HEK293 (cell line): ENCODE measurements at regions not wholly inside any gene's neighbourhood (a gene's known extent, or its start where the extent isn't known, plus 50 kb on each side); places are given as distances from the start of the nearest gene placed in this dataset.

Experiments
- IKZF3 ChIP-seq: fragments of 450-650 bp; IDR thresholded peaks from 2 replicates; pipeline ENCODE4 v1.5.0; 2018; ENCODE audit warnings: missing biosample characterization, mild to moderate bottlenecking, missing genetic modification characterization, moderate library complexity
- INSM2 ChIP-seq: fragments of 450-650 bp; formaldehyde crosslinking; IDR thresholded peaks from 2 replicates; pipeline ENCODE4 v1.5.1; 2016; ENCODE audit warnings: missing biosample characterization, missing genetic modification characterization
- SP3 ChIP-seq: fragments of 450-650 bp; formaldehyde crosslinking; IDR thresholded peaks from 2 replicates; pipeline ENCODE4 v1.5.1; 2016; ENCODE audit warnings: missing biosample characterization, missing genetic modification characterization
- TRIM28 ChIP-seq: IDR thresholded peaks from 2 replicates; pipeline ENCODE4 v1.6.1; 2011; ENCODE audit warnings: low read length, control low read depth, borderline replicate concordance
- WT1 ChIP-seq: fragments of 450-650 bp; formaldehyde crosslinking; IDR thresholded peaks from 2 replicates; pipeline ENCODE4 v1.5.1; 2016; ENCODE audit warnings: missing biosample characterization, missing genetic modification characterization
- ZFP37 ChIP-seq: fragments of 450-650 bp; formaldehyde crosslinking; IDR thresholded peaks from 2 replicates; pipeline ENCODE4 v1.5.1; 2016; ENCODE audit warnings: missing biosample characterization, missing genetic modification characterization
- ZNF133 ChIP-seq: fragments of 450-650 bp; formaldehyde crosslinking; IDR thresholded peaks from 2 replicates; pipeline ENCODE4 v1.5.1; 2016; ENCODE audit warnings: missing biosample characterization, missing genetic modification characterization
- ZNF157 ChIP-seq: fragments of 450-650 bp; formaldehyde crosslinking; IDR thresholded peaks from 2 replicates; pipeline ENCODE4 v1.5.1; 2016; ENCODE audit warnings: missing biosample characterization, missing genetic modification characterization
- ZNF169 ChIP-seq: fragments of 450-650 bp; formaldehyde crosslinking; IDR thresholded peaks from 2 replicates; pipeline ENCODE4 v1.5.1; 2016; ENCODE audit warnings: missing biosample characterization, missing genetic modification characterization
- ZNF211 ChIP-seq: fragments of 450-650 bp; formaldehyde crosslinking; IDR thresholded peaks from 2 replicates; pipeline ENCODE4 v1.5.1; 2016; ENCODE audit warnings: low read depth, missing biosample characterization, missing genetic modification characterization
- ZNF366 ChIP-seq: fragments of 450-650 bp; formaldehyde crosslinking; conservative IDR thresholded peaks from 2 replicates; pipeline ENCODE4 v1.5.1; 2016; ENCODE audit warnings: missing biosample characterization, missing genetic modification characterization
- ZNF473 ChIP-seq: fragments of 450-650 bp; formaldehyde crosslinking; IDR thresholded peaks from 2 replicates; pipeline ENCODE4 v1.5.1; 2017; ENCODE audit warnings: missing biosample characterization, missing genetic modification characterization
- ZNF513 ChIP-seq: fragments of 450-650 bp; IDR thresholded peaks from 2 replicates; pipeline ENCODE4 v1.5.1; 2018; ENCODE audit warnings: missing biosample characterization, missing genetic modification characterization
- ZNF692 ChIP-seq: fragments of 450-650 bp; formaldehyde crosslinking; IDR thresholded peaks from 2 replicates; pipeline ENCODE4 v1.5.1; 2016; ENCODE audit warnings: missing biosample characterization, missing genetic modification characterization
- ZNF830 ChIP-seq: fragments of 450-650 bp; IDR thresholded peaks from 2 replicates; pipeline ENCODE4 v1.5.0; 2018; ENCODE audit warnings: missing biosample characterization, missing genetic modification characterization, low read depth, mild to moderate bottlenecking, moderate library complexity
- TF ChIP-seq, protein P1 (sequence below): fragments of 450-650 bp; formaldehyde crosslinking; IDR thresholded peaks from 2 replicates; pipeline ENCODE4 v1.5.1; 2016; ENCODE audit warnings: missing biosample characterization, missing genetic modification characterization
- TF ChIP-seq, protein P2 (sequence below): fragments of 450-650 bp; formaldehyde crosslinking; optimal IDR thresholded peaks from 2 replicates; pipeline ENCODE3; 2016; ENCODE audit warnings: missing biosample characterization, mild to moderate bottlenecking, missing genetic modification characterization
- TF ChIP-seq, protein P3 (sequence below): fragments of 450-650 bp; formaldehyde crosslinking; IDR thresholded peaks from 2 replicates; pipeline ENCODE4 v1.5.1; 2016; ENCODE audit warnings: missing biosample characterization, missing genetic modification characterization
- TF ChIP-seq, protein P4 (sequence below): fragments of 450-650 bp; formaldehyde crosslinking; IDR thresholded peaks from 2 replicates; pipeline ENCODE4 v1.5.1; 2017; ENCODE audit warnings: missing biosample characterization, missing genetic modification characterization
- TF ChIP-seq, protein P5 (sequence below): fragments of 450-650 bp; formaldehyde crosslinking; IDR thresholded peaks from 2 replicates; pipeline ENCODE4 v1.5.1; 2016; ENCODE audit warnings: missing biosample characterization, missing genetic modification characterization
- TF ChIP-seq, protein P6 (sequence below): fragments of 450-650 bp; formaldehyde crosslinking; IDR thresholded peaks from 2 replicates; pipeline ENCODE4; 2016; ENCODE audit warnings: missing biosample characterization, missing genetic modification characterization

- TF ChIP-seq ZFP37 (tag by site-specific recombination), result no peak
- TF ChIP-seq, protein P1, sequence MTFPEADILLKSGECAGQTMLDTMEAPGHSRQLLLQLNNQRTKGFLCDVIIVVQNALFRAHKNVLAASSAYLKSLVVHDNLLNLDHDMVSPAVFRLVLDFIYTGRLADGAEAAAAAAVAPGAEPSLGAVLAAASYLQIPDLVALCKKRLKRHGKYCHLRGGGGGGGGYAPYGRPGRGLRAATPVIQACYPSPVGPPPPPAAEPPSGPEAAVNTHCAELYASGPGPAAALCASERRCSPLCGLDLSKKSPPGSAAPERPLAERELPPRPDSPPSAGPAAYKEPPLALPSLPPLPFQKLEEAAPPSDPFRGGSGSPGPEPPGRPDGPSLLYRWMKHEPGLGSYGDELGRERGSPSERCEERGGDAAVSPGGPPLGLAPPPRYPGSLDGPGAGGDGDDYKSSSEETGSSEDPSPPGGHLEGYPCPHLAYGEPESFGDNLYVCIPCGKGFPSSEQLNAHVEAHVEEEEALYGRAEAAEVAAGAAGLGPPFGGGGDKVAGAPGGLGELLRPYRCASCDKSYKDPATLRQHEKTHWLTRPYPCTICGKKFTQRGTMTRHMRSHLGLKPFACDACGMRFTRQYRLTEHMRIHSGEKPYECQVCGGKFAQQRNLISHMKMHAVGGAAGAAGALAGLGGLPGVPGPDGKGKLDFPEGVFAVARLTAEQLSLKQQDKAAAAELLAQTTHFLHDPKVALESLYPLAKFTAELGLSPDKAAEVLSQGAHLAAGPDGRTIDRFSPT (tag by site-specific recombination), result peak; percentile 12; the same call in 1 of the 2 replicates
- peak; percentile 41; the same call in 1 of the 2 replicates for TF ChIP-seq IKZF3 (tag by site-specific recombination)
- TF ChIP-seq, protein P2, sequence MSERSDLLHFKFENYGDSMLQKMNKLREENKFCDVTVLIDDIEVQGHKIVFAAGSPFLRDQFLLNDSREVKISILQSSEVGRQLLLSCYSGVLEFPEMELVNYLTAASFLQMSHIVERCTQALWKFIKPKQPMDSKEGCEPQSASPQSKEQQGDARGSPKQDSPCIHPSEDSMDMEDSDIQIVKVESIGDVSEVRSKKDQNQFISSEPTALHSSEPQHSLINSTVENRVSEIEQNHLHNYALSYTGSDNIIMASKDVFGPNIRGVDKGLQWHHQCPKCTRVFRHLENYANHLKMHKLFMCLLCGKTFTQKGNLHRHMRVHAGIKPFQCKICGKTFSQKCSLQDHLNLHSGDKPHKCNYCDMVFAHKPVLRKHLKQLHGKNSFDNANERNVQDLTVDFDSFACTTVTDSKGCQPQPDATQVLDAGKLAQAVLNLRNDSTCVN, result no peak
- TF ChIP-seq SP3 (tag by site-specific recombination), result 0 out of 2 replicates have a peak, but pooled peaks have one; percentile 22
- TF ChIP-seq, protein P3, sequence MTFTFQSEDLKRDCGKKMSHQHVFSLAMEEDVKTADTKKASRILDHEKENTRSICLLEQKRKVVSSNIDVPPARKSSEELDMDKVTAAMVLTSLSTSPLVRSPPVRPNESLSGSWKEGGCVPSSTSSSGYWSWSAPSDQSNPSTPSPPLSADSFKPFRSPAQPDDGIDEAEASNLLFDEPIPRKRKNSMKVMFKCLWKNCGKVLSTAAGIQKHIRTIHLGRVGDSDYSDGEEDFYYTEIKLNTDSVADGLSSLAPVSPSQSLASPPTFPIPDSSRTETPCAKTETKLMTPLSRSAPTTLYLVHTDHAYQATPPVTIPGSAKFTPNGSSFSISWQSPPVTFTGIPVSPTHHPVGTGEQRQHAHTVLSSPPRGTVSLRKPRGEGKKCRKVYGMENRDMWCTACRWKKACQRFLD (tag by site-specific recombination), result no peak
- TF ChIP-seq, protein P4, sequence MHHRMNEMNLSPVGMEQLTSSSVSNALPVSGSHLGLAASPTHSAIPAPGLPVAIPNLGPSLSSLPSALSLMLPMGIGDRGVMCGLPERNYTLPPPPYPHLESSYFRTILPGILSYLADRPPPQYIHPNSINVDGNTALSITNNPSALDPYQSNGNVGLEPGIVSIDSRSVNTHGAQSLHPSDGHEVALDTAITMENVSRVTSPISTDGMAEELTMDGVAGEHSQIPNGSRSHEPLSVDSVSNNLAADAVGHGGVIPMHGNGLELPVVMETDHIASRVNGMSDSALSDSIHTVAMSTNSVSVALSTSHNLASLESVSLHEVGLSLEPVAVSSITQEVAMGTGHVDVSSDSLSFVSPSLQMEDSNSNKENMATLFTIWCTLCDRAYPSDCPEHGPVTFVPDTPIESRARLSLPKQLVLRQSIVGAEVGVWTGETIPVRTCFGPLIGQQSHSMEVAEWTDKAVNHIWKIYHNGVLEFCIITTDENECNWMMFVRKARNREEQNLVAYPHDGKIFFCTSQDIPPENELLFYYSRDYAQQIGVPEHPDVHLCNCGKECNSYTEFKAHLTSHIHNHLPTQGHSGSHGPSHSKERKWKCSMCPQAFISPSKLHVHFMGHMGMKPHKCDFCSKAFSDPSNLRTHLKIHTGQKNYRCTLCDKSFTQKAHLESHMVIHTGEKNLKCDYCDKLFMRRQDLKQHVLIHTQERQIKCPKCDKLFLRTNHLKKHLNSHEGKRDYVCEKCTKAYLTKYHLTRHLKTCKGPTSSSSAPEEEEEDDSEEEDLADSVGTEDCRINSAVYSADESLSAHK, result peak; percentile 40; the same call in 1 of the 2 replicates
- no peak for TF ChIP-seq ZNF157
- TF ChIP-seq, protein P5, sequence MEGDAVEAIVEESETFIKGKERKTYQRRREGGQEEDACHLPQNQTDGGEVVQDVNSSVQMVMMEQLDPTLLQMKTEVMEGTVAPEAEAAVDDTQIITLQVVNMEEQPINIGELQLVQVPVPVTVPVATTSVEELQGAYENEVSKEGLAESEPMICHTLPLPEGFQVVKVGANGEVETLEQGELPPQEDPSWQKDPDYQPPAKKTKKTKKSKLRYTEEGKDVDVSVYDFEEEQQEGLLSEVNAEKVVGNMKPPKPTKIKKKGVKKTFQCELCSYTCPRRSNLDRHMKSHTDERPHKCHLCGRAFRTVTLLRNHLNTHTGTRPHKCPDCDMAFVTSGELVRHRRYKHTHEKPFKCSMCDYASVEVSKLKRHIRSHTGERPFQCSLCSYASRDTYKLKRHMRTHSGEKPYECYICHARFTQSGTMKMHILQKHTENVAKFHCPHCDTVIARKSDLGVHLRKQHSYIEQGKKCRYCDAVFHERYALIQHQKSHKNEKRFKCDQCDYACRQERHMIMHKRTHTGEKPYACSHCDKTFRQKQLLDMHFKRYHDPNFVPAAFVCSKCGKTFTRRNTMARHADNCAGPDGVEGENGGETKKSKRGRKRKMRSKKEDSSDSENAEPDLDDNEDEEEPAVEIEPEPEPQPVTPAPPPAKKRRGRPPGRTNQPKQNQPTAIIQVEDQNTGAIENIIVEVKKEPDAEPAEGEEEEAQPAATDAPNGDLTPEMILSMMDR (tag by site-specific recombination), result no peak
- TF ChIP-seq ZNF830, result no peak
- no peak for TF ChIP-seq ZNF133 (tag by site-specific recombination)
- TF ChIP-seq ZNF169 (tag by site-specific recombination), result no peak
- no peak for TF ChIP-seq ZNF473
- peak; percentile 90 for TF ChIP-seq TRIM28
- 0 out of 2 replicates have a peak, but pooled peaks have one; percentile 4 for TF ChIP-seq ZNF692
- 0 out of 2 replicates have a peak, but pooled peaks have one; percentile 17 for TF ChIP-seq ZNF366 (tag by site-specific recombination)
- TF ChIP-seq, protein P6, sequence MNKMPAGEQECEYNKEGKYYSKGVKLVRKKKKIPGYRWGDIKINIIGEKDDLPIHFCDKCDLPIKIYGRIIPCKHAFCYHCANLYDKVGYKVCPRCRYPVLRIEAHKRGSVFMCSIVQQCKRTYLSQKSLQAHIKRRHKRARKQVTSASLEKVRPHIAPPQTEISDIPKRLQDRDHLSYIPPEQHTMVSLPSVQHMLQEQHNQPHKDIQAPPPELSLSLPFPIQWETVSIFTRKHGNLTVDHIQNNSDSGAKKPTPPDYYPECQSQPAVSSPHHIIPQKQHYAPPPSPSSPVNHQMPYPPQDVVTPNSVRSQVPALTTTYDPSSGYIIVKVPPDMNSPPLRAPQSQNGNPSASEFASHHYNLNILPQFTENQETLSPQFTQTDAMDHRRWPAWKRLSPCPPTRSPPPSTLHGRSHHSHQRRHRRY (tag by site-specific recombination), result no peak
- TF ChIP-seq ZNF513, result no peak
- TF ChIP-seq ZNF211 (tag by site-specific recombination), result no peak
- TF ChIP-seq INSM2 (tag by site-specific recombination), result no peak
- peak; percentile 88 for TF ChIP-seq WT1
These were observed 464.5 kb downstream of the USP25 start (continued) for GRCh38 chr21:16194095-16194787.
